HL-60 (cell line): ENCODE measurements at regions not wholly inside any gene's neighbourhood (a gene's known extent, or its start where the extent isn't known, plus 50 kb on each side); places are given as distances from the start of the nearest gene placed in this dataset.

Experiments used
- DNase-seq, 2 experiments: peaks; one replicate each; pipeline ENCODE4 v3.0.0-alpha.2; 2010 to 2020; ENCODE audit warnings: low read depth in 1 of 2, low spot score in 1 of 2
- H3K27ac ChIP-seq: fragments of 250-450 bp; sonication (Bioruptor Pico); replicated peaks from 2 replicates; pipeline ENCODE4 v1.5.1; 2020; ENCODE audit warnings: mild to moderate bottlenecking, moderate library complexity
- H3K27me3 ChIP-seq: fragments of 250-450 bp; sonication (Bioruptor Pico); 2 replicates; pipeline ENCODE4 v1.5.1; 2021; ENCODE audit warnings: mild to moderate bottlenecking, moderate library complexity; ENCODE audit not compliant: insufficient read depth, poor library complexity, severe bottlenecking
- H3K4me3 ChIP-seq: replicated peaks from 2 replicates; pipeline ENCODE4 v1.5.1; 2011; ENCODE audit warnings: mild to moderate bottlenecking, control low read depth, low read length; ENCODE audit not compliant: insufficient read depth
- GABPA ChIP-seq: IDR thresholded peaks from 2 replicates; pipeline ENCODE4 v1.6.1; 2012; ENCODE audit warnings: low read depth
- POLR2AphosphoS5 ChIP-seq: IDR thresholded peaks from 2 replicates; pipeline ENCODE4 v1.6.1; 2012; ENCODE audit warnings: low read depth
- SPI1 ChIP-seq: IDR thresholded peaks from 2 replicates; pipeline ENCODE4 v1.6.1; 2012; ENCODE audit warnings: low read depth, mild to moderate bottlenecking, borderline replicate concordance
- TF ChIP-seq, protein P1 (sequence below): IDR thresholded peaks from 2 replicates; pipeline ENCODE4 v1.6.1; 2012; ENCODE audit warnings: low read depth; ENCODE audit not compliant: insufficient replicate concordance
- TF ChIP-seq, protein P2 (sequence below): IDR thresholded peaks from one replicate; pipeline ENCODE4 v1.5.1; 2011; ENCODE audit warnings: low read length, control low read depth, inconsistent platforms; ENCODE audit not compliant: insufficient read depth

DNA sequence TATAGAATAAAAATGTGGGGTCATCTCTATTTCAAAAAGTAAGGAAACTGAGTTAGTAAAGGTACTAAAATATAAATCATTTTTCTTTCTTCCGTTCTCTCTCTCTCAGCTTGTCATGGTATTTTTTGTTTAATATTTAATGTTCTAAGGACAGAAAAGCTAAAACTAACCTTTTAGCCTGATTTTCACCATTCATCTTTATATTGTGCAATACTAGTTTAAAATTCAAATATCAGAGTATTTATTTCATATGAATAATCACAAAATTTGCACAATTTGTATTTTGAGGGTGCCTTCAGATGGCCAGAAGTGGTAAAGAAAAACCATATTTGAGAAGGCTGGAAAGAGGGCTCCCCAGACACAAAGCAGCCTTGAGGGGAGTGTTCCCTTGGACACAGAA lies 197.6 kb upstream of the AR start:
- no peak for DNase-seq
- H3K4me3 ChIP-seq = no peak overlapping the region
- no peaks in the 10 kb centered on the region for H3K27me3 ChIP-seq
- no peak overlapping the region for H3K27ac ChIP-seq
- no peak for TF ChIP-seq SPI1
- TF ChIP-seq, protein P1, sequence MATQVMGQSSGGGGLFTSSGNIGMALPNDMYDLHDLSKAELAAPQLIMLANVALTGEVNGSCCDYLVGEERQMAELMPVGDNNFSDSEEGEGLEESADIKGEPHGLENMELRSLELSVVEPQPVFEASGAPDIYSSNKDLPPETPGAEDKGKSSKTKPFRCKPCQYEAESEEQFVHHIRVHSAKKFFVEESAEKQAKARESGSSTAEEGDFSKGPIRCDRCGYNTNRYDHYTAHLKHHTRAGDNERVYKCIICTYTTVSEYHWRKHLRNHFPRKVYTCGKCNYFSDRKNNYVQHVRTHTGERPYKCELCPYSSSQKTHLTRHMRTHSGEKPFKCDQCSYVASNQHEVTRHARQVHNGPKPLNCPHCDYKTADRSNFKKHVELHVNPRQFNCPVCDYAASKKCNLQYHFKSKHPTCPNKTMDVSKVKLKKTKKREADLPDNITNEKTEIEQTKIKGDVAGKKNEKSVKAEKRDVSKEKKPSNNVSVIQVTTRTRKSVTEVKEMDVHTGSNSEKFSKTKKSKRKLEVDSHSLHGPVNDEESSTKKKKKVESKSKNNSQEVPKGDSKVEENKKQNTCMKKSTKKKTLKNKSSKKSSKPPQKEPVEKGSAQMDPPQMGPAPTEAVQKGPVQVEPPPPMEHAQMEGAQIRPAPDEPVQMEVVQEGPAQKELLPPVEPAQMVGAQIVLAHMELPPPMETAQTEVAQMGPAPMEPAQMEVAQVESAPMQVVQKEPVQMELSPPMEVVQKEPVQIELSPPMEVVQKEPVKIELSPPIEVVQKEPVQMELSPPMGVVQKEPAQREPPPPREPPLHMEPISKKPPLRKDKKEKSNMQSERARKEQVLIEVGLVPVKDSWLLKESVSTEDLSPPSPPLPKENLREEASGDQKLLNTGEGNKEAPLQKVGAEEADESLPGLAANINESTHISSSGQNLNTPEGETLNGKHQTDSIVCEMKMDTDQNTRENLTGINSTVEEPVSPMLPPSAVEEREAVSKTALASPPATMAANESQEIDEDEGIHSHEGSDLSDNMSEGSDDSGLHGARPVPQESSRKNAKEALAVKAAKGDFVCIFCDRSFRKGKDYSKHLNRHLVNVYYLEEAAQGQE = no peak
- TF ChIP-seq GABPA = no peak
- TF ChIP-seq, protein P2, sequence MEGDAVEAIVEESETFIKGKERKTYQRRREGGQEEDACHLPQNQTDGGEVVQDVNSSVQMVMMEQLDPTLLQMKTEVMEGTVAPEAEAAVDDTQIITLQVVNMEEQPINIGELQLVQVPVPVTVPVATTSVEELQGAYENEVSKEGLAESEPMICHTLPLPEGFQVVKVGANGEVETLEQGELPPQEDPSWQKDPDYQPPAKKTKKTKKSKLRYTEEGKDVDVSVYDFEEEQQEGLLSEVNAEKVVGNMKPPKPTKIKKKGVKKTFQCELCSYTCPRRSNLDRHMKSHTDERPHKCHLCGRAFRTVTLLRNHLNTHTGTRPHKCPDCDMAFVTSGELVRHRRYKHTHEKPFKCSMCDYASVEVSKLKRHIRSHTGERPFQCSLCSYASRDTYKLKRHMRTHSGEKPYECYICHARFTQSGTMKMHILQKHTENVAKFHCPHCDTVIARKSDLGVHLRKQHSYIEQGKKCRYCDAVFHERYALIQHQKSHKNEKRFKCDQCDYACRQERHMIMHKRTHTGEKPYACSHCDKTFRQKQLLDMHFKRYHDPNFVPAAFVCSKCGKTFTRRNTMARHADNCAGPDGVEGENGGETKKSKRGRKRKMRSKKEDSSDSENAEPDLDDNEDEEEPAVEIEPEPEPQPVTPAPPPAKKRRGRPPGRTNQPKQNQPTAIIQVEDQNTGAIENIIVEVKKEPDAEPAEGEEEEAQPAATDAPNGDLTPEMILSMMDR = no peak
- no peak for TF ChIP-seq POLR2AphosphoS5

DNA sequence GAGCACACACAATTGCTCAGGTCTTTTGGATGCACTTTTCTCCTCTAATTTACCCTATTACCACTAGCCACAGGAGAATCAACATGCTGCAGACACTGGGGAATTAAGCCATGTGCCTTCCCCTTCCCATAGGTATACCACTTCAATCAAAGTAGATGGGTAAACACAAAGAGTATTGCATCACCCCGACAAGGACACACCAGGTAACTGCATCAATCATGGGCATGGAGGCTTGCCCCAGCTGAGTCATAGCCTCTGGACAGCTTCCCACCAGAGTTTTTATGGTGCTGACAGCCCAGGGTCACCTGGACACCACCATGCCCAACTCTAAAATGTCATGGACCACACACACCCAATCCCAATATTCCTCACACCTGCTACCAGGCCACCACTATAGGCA lies 197.2 kb upstream of the AR start:
- Histone ChIP-seq H3K4me3 (no peak overlapping the region), H3K27ac (no peak overlapping the region), H3K27me3 (no peaks in the 10 kb centered on the region)
- DNase-seq = no peak
- TF ChIP-seq, protein P1 = no peak
- no peak for TF ChIP-seq SPI1
- TF ChIP-seq, protein P2 = no peak
- no peak for TF ChIP-seq POLR2AphosphoS5

DNA sequence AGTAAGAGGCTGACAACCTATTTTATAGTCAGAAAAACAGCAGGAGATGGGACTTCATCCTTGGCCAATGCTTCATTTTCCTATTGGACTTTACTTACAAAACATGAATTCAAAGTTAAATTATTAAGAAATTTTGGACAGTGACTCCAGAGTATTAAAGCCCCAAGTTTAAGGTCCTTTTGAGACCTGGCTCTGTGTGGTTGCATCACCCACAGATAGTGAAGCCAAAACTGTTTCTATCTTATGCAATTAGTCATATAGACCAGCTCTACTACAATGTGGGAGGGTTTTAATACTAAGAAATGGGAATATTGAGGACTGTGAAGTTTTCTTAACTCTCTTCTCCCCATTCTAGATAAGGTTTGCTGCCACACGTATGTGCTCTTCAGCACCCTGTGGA lies 196.7 kb upstream of the AR start:
- no peaks in the 10 kb centered on the region for H3K27me3 ChIP-seq
- no peak for DNase-seq
- no peak overlapping the region for H3K4me3 ChIP-seq
- TF ChIP-seq POLR2AphosphoS5 = no peak
- no peak for TF ChIP-seq GABPA
- TF ChIP-seq, protein P1 = no peak
- TF ChIP-seq, protein P2 = no peak
- TF ChIP-seq SPI1 = no peak
- no peak overlapping the region for H3K27ac ChIP-seq
